GM12878 (cell line): ENCODE measurements at regions not wholly inside any gene's neighbourhood (a gene's known extent, or its start where the extent isn't known, plus 50 kb on each side); places are given as distances from the start of the nearest gene placed in this dataset.

Experiments
- EZH2 ChIP-seq: IDR thresholded peaks from 2 replicates; pipeline ENCODE4 v1.6.1; 2012; ENCODE audit warnings: low read depth, mild to moderate bottlenecking, control low read depth, inconsistent platforms, low read length, borderline replicate concordance; ENCODE audit not compliant: control insufficient read depth
- RAD21 ChIP-seq: IDR thresholded peaks from 2 replicates; pipeline ENCODE4 v1.6.1; 2011; ENCODE audit warnings: mild to moderate bottlenecking, low read depth, low read length, moderate library complexity; ENCODE audit not compliant: insufficient read depth
- SREBF2 ChIP-seq: IDR thresholded peaks from 2 replicates; pipeline ENCODE4 v1.6.1; 2012; ENCODE audit warnings: mild to moderate bottlenecking, low read length
- TAF1 ChIP-seq: IDR thresholded peaks from 2 replicates; pipeline ENCODE4 v1.6.1; 2011; ENCODE audit warnings: mild to moderate bottlenecking, low read depth, low read length, borderline replicate concordance
- YY1 ChIP-seq: IDR thresholded peaks from 2 replicates; pipeline ENCODE4 v1.6.1; 2011; ENCODE audit warnings: low read depth, mild to moderate bottlenecking, low read length
- ZNF217 ChIP-seq: fragments of 450-650 bp; IDR thresholded peaks from 2 replicates; pipeline ENCODE4 v1.6.1; 2017; ENCODE audit warnings: antibody characterized with exemption, mild to moderate bottlenecking
- TF ChIP-seq, protein P1 (sequence below), 3 experiments: IDR thresholded peaks in 2 of 3; conservative IDR thresholded peaks in 1 of 3; 2 replicates each; pipeline ENCODE4 v1.5.1; 2011; ENCODE audit warnings: low read depth in 3 of 3, low read length in 3 of 3, mild to moderate bottlenecking in 3 of 3, control low read depth in 2 of 3, moderate library complexity in 2 of 3, inconsistent platforms in 1 of 3, mixed read lengths in 1 of 3; ENCODE audit not compliant: control insufficient read depth in 2 of 3, insufficient read depth in 1 of 3; ENCODE audit errors: extremely low read depth in 1 of 3
- TF ChIP-seq, protein P2 (sequence below): IDR thresholded peaks from 2 replicates; pipeline ENCODE4 v1.6.1; 2012; ENCODE audit warnings: low read length, inconsistent platforms
- TF ChIP-seq, protein P3 (sequence below): fragments of 450-650 bp; IDR thresholded peaks from 2 replicates; pipeline ENCODE4 v1.6.1; 2017; ENCODE audit warnings: borderline replicate concordance
- TF ChIP-seq, protein P4 (sequence below): fragments of 450-650 bp; IDR thresholded peaks from 2 replicates; pipeline ENCODE4 v1.6.1; 2017; ENCODE audit warnings: mild to moderate bottlenecking
- TF ChIP-seq, protein P5 (sequence below): IDR thresholded peaks from 2 replicates; pipeline ENCODE4 v1.6.1; 2012; ENCODE audit warnings: improper control_type of control experiment, low read depth, low read length; ENCODE audit not compliant: insufficient replicate concordance
- TF ChIP-seq, protein P6 (sequence below): fragments of 450-650 bp; IDR thresholded peaks from 2 replicates; pipeline ENCODE4 v1.6.1; 2016; ENCODE audit warnings: mild to moderate bottlenecking

DNA sequence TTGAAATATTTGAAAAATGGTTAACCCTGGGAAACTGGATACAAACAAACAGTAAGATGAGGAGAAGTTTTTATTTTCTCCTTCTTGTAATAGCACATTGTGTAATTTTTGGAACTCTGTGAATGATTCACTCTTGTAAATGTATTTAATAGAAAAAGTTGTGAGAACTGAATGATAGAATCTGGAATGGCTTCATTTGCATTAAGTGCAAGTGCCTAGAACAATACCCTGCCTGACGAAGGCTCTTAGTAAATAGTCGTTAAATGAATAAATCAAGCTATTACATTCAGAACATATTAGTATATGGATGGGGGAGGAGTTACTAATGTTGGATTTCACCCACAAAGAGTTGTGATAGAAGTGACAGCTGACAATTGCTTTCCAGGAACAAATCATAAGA, 442.5 kb downstream of the EFNA5 start:
- TF ChIP-seq, protein P1, sequence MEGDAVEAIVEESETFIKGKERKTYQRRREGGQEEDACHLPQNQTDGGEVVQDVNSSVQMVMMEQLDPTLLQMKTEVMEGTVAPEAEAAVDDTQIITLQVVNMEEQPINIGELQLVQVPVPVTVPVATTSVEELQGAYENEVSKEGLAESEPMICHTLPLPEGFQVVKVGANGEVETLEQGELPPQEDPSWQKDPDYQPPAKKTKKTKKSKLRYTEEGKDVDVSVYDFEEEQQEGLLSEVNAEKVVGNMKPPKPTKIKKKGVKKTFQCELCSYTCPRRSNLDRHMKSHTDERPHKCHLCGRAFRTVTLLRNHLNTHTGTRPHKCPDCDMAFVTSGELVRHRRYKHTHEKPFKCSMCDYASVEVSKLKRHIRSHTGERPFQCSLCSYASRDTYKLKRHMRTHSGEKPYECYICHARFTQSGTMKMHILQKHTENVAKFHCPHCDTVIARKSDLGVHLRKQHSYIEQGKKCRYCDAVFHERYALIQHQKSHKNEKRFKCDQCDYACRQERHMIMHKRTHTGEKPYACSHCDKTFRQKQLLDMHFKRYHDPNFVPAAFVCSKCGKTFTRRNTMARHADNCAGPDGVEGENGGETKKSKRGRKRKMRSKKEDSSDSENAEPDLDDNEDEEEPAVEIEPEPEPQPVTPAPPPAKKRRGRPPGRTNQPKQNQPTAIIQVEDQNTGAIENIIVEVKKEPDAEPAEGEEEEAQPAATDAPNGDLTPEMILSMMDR (IDR thresholded peaks at IDR 0.05 in 2 of 3, conservative IDR thresholded peaks at IDR 0.05 in 1 of 3; ENCODE audit: control insufficient read depth in 2 of 3, extremely low read depth in 1 of 3, insufficient read depth in 1 of 3, low read depth in 3 of 3, low read length in 3 of 3) = no peak
- TF ChIP-seq ZNF217 (no peak), TAF1 (no peak), RAD21 (no peak), EZH2 (no peak), YY1 (no peak), SREBF2 (no peak)
- TF ChIP-seq, protein P2, sequence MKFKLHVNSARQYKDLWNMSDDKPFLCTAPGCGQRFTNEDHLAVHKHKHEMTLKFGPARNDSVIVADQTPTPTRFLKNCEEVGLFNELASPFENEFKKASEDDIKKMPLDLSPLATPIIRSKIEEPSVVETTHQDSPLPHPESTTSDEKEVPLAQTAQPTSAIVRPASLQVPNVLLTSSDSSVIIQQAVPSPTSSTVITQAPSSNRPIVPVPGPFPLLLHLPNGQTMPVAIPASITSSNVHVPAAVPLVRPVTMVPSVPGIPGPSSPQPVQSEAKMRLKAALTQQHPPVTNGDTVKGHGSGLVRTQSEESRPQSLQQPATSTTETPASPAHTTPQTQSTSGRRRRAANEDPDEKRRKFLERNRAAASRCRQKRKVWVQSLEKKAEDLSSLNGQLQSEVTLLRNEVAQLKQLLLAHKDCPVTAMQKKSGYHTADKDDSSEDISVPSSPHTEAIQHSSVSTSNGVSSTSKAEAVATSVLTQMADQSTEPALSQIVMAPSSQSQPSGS = no peak
- TF ChIP-seq, protein P3, sequence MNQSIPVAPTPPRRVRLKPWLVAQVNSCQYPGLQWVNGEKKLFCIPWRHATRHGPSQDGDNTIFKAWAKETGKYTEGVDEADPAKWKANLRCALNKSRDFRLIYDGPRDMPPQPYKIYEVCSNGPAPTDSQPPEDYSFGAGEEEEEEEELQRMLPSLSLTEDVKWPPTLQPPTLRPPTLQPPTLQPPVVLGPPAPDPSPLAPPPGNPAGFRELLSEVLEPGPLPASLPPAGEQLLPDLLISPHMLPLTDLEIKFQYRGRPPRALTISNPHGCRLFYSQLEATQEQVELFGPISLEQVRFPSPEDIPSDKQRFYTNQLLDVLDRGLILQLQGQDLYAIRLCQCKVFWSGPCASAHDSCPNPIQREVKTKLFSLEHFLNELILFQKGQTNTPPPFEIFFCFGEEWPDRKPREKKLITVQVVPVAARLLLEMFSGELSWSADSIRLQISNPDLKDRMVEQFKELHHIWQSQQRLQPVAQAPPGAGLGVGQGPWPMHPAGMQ = no peak
- TF ChIP-seq, protein P4, sequence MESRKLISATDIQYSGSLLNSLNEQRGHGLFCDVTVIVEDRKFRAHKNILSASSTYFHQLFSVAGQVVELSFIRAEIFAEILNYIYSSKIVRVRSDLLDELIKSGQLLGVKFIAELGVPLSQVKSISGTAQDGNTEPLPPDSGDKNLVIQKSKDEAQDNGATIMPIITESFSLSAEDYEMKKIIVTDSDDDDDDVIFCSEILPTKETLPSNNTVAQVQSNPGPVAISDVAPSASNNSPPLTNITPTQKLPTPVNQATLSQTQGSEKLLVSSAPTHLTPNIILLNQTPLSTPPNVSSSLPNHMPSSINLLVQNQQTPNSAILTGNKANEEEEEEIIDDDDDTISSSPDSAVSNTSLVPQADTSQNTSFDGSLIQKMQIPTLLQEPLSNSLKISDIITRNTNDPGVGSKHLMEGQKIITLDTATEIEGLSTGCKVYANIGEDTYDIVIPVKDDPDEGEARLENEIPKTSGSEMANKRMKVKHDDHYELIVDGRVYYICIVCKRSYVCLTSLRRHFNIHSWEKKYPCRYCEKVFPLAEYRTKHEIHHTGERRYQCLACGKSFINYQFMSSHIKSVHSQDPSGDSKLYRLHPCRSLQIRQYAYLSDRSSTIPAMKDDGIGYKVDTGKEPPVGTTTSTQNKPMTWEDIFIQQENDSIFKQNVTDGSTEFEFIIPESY = no peak
- TF ChIP-seq, protein P5, sequence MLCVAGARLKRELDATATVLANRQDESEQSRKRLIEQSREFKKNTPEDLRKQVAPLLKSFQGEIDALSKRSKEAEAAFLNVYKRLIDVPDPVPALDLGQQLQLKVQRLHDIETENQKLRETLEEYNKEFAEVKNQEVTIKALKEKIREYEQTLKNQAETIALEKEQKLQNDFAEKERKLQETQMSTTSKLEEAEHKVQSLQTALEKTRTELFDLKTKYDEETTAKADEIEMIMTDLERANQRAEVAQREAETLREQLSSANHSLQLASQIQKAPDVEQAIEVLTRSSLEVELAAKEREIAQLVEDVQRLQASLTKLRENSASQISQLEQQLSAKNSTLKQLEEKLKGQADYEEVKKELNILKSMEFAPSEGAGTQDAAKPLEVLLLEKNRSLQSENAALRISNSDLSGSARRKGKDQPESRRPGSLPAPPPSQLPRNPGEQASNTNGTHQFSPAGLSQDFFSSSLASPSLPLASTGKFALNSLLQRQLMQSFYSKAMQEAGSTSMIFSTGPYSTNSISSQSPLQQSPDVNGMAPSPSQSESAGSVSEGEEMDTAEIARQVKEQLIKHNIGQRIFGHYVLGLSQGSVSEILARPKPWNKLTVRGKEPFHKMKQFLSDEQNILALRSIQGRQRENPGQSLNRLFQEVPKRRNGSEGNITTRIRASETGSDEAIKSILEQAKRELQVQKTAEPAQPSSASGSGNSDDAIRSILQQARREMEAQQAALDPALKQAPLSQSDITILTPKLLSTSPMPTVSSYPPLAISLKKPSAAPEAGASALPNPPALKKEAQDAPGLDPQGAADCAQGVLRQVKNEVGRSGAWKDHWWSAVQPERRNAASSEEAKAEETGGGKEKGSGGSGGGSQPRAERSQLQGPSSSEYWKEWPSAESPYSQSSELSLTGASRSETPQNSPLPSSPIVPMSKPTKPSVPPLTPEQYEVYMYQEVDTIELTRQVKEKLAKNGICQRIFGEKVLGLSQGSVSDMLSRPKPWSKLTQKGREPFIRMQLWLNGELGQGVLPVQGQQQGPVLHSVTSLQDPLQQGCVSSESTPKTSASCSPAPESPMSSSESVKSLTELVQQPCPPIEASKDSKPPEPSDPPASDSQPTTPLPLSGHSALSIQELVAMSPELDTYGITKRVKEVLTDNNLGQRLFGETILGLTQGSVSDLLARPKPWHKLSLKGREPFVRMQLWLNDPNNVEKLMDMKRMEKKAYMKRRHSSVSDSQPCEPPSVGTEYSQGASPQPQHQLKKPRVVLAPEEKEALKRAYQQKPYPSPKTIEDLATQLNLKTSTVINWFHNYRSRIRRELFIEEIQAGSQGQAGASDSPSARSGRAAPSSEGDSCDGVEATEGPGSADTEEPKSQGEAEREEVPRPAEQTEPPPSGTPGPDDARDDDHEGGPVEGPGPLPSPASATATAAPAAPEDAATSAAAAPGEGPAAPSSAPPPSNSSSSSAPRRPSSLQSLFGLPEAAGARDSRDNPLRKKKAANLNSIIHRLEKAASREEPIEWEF = no peak
- TF ChIP-seq, protein P6, sequence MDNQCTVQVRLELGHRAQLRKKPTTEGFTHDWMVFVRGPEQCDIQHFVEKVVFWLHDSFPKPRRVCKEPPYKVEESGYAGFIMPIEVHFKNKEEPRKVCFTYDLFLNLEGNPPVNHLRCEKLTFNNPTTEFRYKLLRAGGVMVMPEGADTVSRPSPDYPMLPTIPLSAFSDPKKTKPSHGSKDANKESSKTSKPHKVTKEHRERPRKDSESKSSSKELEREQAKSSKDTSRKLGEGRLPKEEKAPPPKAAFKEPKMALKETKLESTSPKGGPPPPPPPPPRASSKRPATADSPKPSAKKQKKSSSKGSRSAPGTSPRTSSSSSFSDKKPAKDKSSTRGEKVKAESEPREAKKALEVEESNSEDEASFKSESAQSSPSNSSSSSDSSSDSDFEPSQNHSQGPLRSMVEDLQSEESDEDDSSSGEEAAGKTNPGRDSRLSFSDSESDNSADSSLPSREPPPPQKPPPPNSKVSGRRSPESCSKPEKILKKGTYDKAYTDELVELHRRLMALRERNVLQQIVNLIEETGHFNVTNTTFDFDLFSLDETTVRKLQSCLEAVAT = no peak
